HepG2 (cell line): ENCODE measurements at regions not wholly inside any gene's neighbourhood (a gene's known extent, or its start where the extent isn't known, plus 50 kb on each side); places are given as distances from the start of the nearest gene placed in this dataset.

ENCODE experiments used
- PITX1 ChIP-seq: sonication (generic); formaldehyde crosslinking; IDR thresholded peaks from 2 replicates; pipeline ENCODE4 v1.5.1; 2020; ENCODE audit warnings: mild to moderate bottlenecking, missing genetic modification reagents
- ZBTB3 ChIP-seq: sonication (generic); formaldehyde crosslinking; IDR thresholded peaks from 2 replicates; pipeline ENCODE4 v1.4.0; 2020; ENCODE audit warnings: low read depth, mild to moderate bottlenecking, moderate library complexity, missing genetic modification reagents, borderline replicate concordance
- ZNF124 ChIP-seq: sonication (generic); formaldehyde crosslinking; IDR thresholded peaks from 2 replicates; pipeline ENCODE4 v1.4.0; 2020; ENCODE audit warnings: missing genetic modification reagents
- ZNF619 ChIP-seq: sonication (generic); formaldehyde crosslinking; IDR thresholded peaks from 2 replicates; pipeline ENCODE4 v1.4.0; 2020; ENCODE audit warnings: mild to moderate bottlenecking, missing genetic modification reagents
- TF ChIP-seq, protein P1 (sequence below): sonication (generic); formaldehyde crosslinking; IDR thresholded peaks from 2 replicates; pipeline ENCODE4 v1.4.0; 2020; ENCODE audit warnings: missing genetic modification reagents
- TF ChIP-seq, protein P2 (sequence below): IDR thresholded peaks from 2 replicates; pipeline ENCODE4 v1.6.1; 2016; ENCODE audit warnings: low read depth
- TF ChIP-seq, protein P3 (sequence below): sonication (generic); formaldehyde crosslinking; IDR thresholded peaks from 2 replicates; pipeline ENCODE4 v1.4.0; 2020; ENCODE audit warnings: missing genetic modification reagents
- TF ChIP-seq, protein P4 (sequence below): sonication (generic); formaldehyde crosslinking; IDR thresholded peaks from 2 replicates; pipeline ENCODE4 v1.4.0; 2020; ENCODE audit warnings: mild to moderate bottlenecking, missing genetic modification reagents

DNA sequence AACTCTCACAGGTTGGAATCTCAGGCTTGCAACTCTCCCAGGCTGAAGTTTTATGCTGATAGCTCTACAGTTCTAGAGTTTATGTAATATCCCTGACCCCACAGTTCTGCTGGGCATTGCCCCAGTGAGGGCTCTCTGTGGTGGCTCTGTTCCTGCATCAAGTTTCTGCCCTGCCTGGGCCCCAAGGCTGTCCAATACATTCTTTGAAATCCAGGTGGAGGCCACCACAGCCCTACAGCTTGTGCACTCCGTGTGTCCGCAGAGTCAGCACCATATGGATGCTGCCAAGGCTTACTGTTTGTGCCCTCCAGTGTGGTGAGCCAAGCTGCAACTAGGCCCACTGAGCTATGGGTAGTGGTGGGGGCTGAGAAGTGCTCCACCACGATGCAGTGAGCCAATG lies 1141.2 kb upstream of the EPHA6 start (continued):
- TF ChIP-seq, protein P1, sequence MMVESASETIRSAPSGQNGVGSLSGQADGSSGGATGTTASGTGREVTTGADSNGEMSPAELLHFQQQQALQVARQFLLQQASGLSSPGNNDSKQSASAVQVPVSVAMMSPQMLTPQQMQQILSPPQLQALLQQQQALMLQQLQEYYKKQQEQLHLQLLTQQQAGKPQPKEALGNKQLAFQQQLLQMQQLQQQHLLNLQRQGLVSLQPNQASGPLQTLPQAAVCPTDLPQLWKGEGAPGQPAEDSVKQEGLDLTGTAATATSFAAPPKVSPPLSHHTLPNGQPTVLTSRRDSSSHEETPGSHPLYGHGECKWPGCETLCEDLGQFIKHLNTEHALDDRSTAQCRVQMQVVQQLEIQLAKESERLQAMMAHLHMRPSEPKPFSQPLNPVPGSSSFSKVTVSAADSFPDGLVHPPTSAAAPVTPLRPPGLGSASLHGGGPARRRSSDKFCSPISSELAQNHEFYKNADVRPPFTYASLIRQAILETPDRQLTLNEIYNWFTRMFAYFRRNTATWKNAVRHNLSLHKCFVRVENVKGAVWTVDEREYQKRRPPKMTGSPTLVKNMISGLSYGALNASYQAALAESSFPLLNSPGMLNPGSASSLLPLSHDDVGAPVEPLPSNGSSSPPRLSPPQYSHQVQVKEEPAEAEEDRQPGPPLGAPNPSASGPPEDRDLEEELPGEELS = no peak
- no peak for TF ChIP-seq ZBTB3 (CRISPR knock-in tag)
- TF ChIP-seq ZNF124 (CRISPR knock-in tag) = no peak
- TF ChIP-seq, protein P2, sequence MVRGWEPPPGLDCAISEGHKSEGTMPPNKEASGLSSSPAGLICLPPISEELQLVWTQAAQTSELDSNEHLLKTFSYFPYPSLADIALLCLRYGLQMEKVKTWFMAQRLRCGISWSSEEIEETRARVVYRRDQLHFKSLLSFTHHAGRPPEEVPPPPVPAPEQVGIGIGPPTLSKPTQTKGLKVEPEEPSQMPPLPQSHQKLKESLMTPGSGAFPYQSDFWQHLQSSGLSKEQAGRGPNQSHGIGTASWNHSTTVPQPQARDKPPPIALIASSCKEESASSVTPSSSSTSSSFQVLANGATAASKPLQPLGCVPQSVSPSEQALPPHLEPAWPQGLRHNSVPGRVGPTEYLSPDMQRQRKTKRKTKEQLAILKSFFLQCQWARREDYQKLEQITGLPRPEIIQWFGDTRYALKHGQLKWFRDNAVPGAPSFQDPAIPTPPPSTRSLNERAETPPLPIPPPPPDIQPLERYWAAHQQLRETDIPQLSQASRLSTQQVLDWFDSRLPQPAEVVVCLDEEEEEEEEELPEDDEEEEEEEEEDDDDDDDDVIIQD (CRISPR knock-in tag) = no peak
- TF ChIP-seq PITX1 (CRISPR knock-in tag) = no peak
- no peak for TF ChIP-seq ZNF619 (CRISPR knock-in tag)
- TF ChIP-seq, protein P3, sequence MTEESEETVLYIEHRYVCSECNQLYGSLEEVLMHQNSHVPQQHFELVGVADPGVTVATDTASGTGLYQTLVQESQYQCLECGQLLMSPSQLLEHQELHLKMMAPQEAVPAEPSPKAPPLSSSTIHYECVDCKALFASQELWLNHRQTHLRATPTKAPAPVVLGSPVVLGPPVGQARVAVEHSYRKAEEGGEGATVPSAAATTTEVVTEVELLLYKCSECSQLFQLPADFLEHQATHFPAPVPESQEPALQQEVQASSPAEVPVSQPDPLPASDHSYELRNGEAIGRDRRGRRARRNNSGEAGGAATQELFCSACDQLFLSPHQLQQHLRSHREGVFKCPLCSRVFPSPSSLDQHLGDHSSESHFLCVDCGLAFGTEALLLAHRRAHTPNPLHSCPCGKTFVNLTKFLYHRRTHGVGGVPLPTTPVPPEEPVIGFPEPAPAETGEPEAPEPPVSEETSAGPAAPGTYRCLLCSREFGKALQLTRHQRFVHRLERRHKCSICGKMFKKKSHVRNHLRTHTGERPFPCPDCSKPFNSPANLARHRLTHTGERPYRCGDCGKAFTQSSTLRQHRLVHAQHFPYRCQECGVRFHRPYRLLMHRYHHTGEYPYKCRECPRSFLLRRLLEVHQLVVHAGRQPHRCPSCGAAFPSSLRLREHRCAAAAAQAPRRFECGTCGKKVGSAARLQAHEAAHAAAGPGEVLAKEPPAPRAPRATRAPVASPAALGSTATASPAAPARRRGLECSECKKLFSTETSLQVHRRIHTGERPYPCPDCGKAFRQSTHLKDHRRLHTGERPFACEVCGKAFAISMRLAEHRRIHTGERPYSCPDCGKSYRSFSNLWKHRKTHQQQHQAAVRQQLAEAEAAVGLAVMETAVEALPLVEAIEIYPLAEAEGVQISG (CRISPR knock-in tag) = no peak
- TF ChIP-seq, protein P4, sequence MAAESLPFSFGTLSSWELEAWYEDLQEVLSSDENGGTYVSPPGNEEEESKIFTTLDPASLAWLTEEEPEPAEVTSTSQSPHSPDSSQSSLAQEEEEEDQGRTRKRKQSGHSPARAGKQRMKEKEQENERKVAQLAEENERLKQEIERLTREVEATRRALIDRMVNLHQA (CRISPR knock-in tag) = no peak
